22Rv1 (cell line): ENCODE measurements at regions not wholly inside any gene's neighbourhood (a gene's known extent, or its start where the extent isn't known, plus 50 kb on each side); places are given as distances from the start of the nearest gene placed in this dataset.
"Not testable (repeated sequence)": the region's sequence is repeated elsewhere in the genome, so short reads cannot be mapped to it uniquely, and the experiment has no call there.

Experiments
- H3K27ac ChIP-seq: fragments of 450-650 bp; 2 replicates; pipeline ENCODE4 v1.5.1; 2017
- CTCF ChIP-seq: fragments of 450-650 bp; IDR thresholded peaks from 2 replicates; pipeline ENCODE4 v1.5.1; 2017; ENCODE audit warnings: mild to moderate bottlenecking
- ZFX ChIP-seq: fragments of 450-650 bp; IDR thresholded peaks from 2 replicates; pipeline ENCODE4 v1.6.1; 2017; ENCODE audit warnings: antibody characterized with exemption, borderline replicate concordance

GRCh38 chr2:163155279-163155883 lies 316.8 kb upstream of the KCNH7 start:
- peak; percentile 64 for TF ChIP-seq CTCF
- TF ChIP-seq ZFX = no peak
- no peak overlapping the region for H3K27ac ChIP-seq

- no peak overlapping the region for H3K27ac ChIP-seq
- TF ChIP-seq CTCF (no peak), ZFX (no peak)
Measured at GRCh38 chr2:163142618-163143017, 304.1 kb upstream of the KCNH7 start.

- no peak for TF ChIP-seq ZFX
- no peak for TF ChIP-seq CTCF
- H3K27ac ChIP-seq = no peak overlapping the region
Measured at GRCh38 chr2:163138947-163139346, 300.4 kb upstream of the KCNH7 start.

GRCh38 chr2:163135256-163135655 lies 296.7 kb upstream of the KCNH7 start:
- no peak overlapping the region for H3K27ac ChIP-seq
- TF ChIP-seq ZFX (no peak), CTCF (no peak)

- TF ChIP-seq ZFX (no peak), CTCF (no peak)
- no peak overlapping the region for H3K27ac ChIP-seq
Measured at GRCh38 chr2:163133602-163134001, 295.0 kb upstream of the KCNH7 start.

- TF ChIP-seq CTCF = peak; percentile 53; the same call in 1 of the 2 replicates
- no peak for TF ChIP-seq ZFX
- H3K27ac ChIP-seq = no peak overlapping the region
Measured at GRCh38 chr2:163132850-163133249, 294.3 kb upstream of the KCNH7 start.

- H3K27ac ChIP-seq = not testable (repeated sequence)
Measured at GRCh38 chr2:163132207-163132606, 293.6 kb upstream of the KCNH7 start.

GRCh38 chr2:163123526-163123925 lies 285.0 kb upstream of the KCNH7 start:
- H3K27ac ChIP-seq = no peak overlapping the region
- TF ChIP-seq CTCF = no peak
- no peak for TF ChIP-seq ZFX
